NCI-H524 treated with DMSO at 0.1 percent for 48 hours (cell line): ENCODE measurements at regions not wholly inside any gene's neighbourhood (a gene's known extent, or its start where the extent isn't known, plus 50 kb on each side); places are given as distances from the start of the nearest gene placed in this dataset.
A peak's percentile ranks its signal among the peaks of the same experiment; 100 is the strongest.
"Not testable (repeated sequence)": the region's sequence is repeated elsewhere in the genome, so short reads cannot be mapped to it uniquely, and the experiment has no call there.

Source experiments
- DNase-seq: peaks from one replicate; lab custom pipeline; 2025; lab: John Stamatoyannopoulos, UW

GRCh38 chr2:55811048-55811447, 112.5 kb downstream of the EFEMP1 start:
- no peak for DNase-seq

GRCh38 chr2:55810622-55811020, 113.0 kb downstream of the EFEMP1 start:
- no peak for DNase-seq

GRCh38 chr2:55809875-55810621, 113.5 kb downstream of the EFEMP1 start:
- DNase-seq: no peak

- DNase-seq: no peak
Measured at GRCh38 chr2:55807900-55808299, 114.3 kb upstream of the PNPT1 start.

GRCh38 chr2:55805686-55806085, 112.0 kb upstream of the PNPT1 start:
- no peak for DNase-seq

GRCh38 chr2:55804535-55804934, 110.9 kb upstream of the PNPT1 start:
- no peak for DNase-seq

- DNase-seq: no peak
Measured at GRCh38 chr2:55802067-55802466, 108.4 kb upstream of the PNPT1 start.

GRCh38 chr2:55801436-55801835, 107.8 kb upstream of the PNPT1 start:
- no peak for DNase-seq

- DNase-seq: not testable (repeated sequence)
Measured at GRCh38 chr2:55799624-55800023, 106.0 kb upstream of the PNPT1 start.

GRCh38 chr2:55796121-55796520, 102.5 kb upstream of the PNPT1 start:
- DNase-seq: no peak

GRCh38 chr2:55793602-55794001, 100.0 kb upstream of the PNPT1 start:
- not testable (repeated sequence) for DNase-seq

- DNase-seq: no peak
Measured at GRCh38 chr2:55786280-55786679, 92.6 kb upstream of the PNPT1 start.

GRCh38 chr2:55783751-55784150, 90.1 kb upstream of the PNPT1 start:
- DNase-seq: not testable (repeated sequence)

GRCh38 chr2:55782528-55783173, 89.0 kb upstream of the PNPT1 start:
- DNase-seq: no peak

- DNase-seq: no peak
Measured at GRCh38 chr2:55781542-55781941, 87.9 kb upstream of the PNPT1 start.

- no peak for DNase-seq
Measured at GRCh38 chr2:55780697-55781096, 87.1 kb upstream of the PNPT1 start.

GRCh38 chr2:55779459-55780421, 86.1 kb upstream of the PNPT1 start:
- no peak for DNase-seq

- DNase-seq: no peak
Measured at GRCh38 chr2:55776966-55777365, 83.3 kb upstream of the PNPT1 start.

- DNase-seq: peak; percentile 22
Measured at GRCh38 chr2:55776479-55776878, 82.8 kb upstream of the PNPT1 start.

- no peak for DNase-seq
Measured at GRCh38 chr2:55775828-55776227, 82.2 kb upstream of the PNPT1 start.

- DNase-seq: not testable (repeated sequence)
Measured at GRCh38 chr2:55773651-55774050, 80.0 kb upstream of the PNPT1 start.
